Naive thymus-derived CD4-positive, alpha-beta T cell (primary cell): ENCODE measurements at regions not wholly inside any gene's neighbourhood (a gene's known extent, or its start where the extent isn't known, plus 50 kb on each side); places are given as distances from the start of the nearest gene placed in this dataset.

Source experiments
- ATAC-seq: fragments of 150-1000 bp; cut with Tn5 transposase; 2 replicates; pipeline ENCODE4 v1.10.0; 2021; ENCODE audit warnings: mild to moderate bottlenecking, moderate library complexity
- CTCF ChIA-PET: fragments of 350-600 bp; sonication (Branson Sonifier 250); formaldehyde crosslinking; loops from one replicate; lab custom pipeline; 2021; ENCODE audit warnings: antibody characterized with exemption; lab: Charles Lee
- POLR2A ChIA-PET: fragments of 350-600 bp; sonication (Branson Sonifier 250); formaldehyde crosslinking; loops from one replicate; lab custom pipeline; 2021; ENCODE audit warnings: antibody characterized with exemption, inconsistent platforms; lab: Charles Lee
- DNase-seq, 9 donors: peaks; one replicate each; pipeline versions ENCODE4 v3.0.0 to v3.0.0-alpha.2; 2020 to 2022; ENCODE audit warnings: mixed read lengths in 1 of 9
- H3K27ac ChIP-seq: one replicate; pipeline ENCODE4 v1.7.0; 2013; ENCODE audit warnings: mild to moderate bottlenecking, low read depth, low read length, moderate library complexity
- H3K27me3 ChIP-seq, 2 donors: one replicate each; pipeline ENCODE4 v1.7.0; 2013; ENCODE audit warnings: low read length in 2 of 2, mild to moderate bottlenecking in 2 of 2, moderate library complexity in 2 of 2; ENCODE audit not compliant: control insufficient read depth in 2 of 2, insufficient read depth in 2 of 2
- H3K36me3 ChIP-seq, 3 experiments: 1 replicate in 2 of 3; 2 replicates in 1 of 3; pipeline ENCODE4 v1.7.0; 2013; ENCODE audit warnings: low read length in 3 of 3, mild to moderate bottlenecking in 3 of 3, moderate library complexity in 1 of 3; ENCODE audit not compliant: insufficient read depth in 3 of 3, control insufficient read depth in 2 of 3
- H3K4me1 ChIP-seq, 2 donors: one replicate each; pipeline ENCODE4 v1.7.0; 2013; ENCODE audit warnings: low read length in 2 of 2, mild to moderate bottlenecking in 2 of 2, moderate library complexity in 1 of 2; ENCODE audit not compliant: control insufficient read depth in 2 of 2, insufficient read depth in 2 of 2
- H3K4me3 ChIP-seq: 2 replicates; pipeline ENCODE4 v1.7.0; 2013; ENCODE audit warnings: mild to moderate bottlenecking, low read length
- H3K9me3 ChIP-seq, 3 experiments: 1 replicate in 2 of 3; 2 replicates in 1 of 3; pipeline ENCODE4 v1.7.0; 2013; ENCODE audit warnings: low read length in 3 of 3; ENCODE audit not compliant: control insufficient read depth in 2 of 3
- H3K27ac Mint-ChIP-seq, 9 donors: one replicate each; pipeline ENCODE4 v1.8.0; 2020 to 2022; ENCODE audit warnings: mixed read lengths in 9 of 9, mild to moderate bottlenecking in 8 of 9, moderate library complexity in 5 of 9, inconsistent platforms in 2 of 9
- H3K27me3 Mint-ChIP-seq, 5 donors: one replicate each; pipeline ENCODE4 v1.8.0; 2021 to 2022; ENCODE audit warnings: mixed read lengths in 5 of 5, mild to moderate bottlenecking in 1 of 5
- H3K36me3 Mint-ChIP-seq, 5 donors: one replicate each; pipeline ENCODE4 v1.8.0; 2020 to 2022; ENCODE audit warnings: mixed read lengths in 5 of 5, mild to moderate bottlenecking in 3 of 5, inconsistent platforms in 1 of 5
- H3K4me1 Mint-ChIP-seq, 7 donors: one replicate each; pipeline ENCODE4 v1.8.0; 2020 to 2022; ENCODE audit warnings: mixed read lengths in 7 of 7, mild to moderate bottlenecking in 3 of 7, inconsistent platforms in 1 of 7
- H3K4me3 Mint-ChIP-seq, 10 donors: one replicate each; pipeline ENCODE4 v1.8.0; 2020 to 2022; ENCODE audit warnings: mild to moderate bottlenecking in 10 of 10, mixed read lengths in 10 of 10, moderate library complexity in 6 of 10, inconsistent platforms in 2 of 10
- H3K9me3 Mint-ChIP-seq, 11 donors: one replicate each; pipeline ENCODE4 v1.8.0; 2020 to 2022; ENCODE audit warnings: mixed read lengths in 11 of 11, mild to moderate bottlenecking in 4 of 11, inconsistent platforms in 1 of 11, moderate library complexity in 1 of 11
- intact Hi-C, 2 donors: fragments of 100-400 bp; cut with micrococcal nuclease; formaldehyde crosslinking; loops; one replicate each; pipeline ENCODE4 v1.15.1; 2023

DNA sequence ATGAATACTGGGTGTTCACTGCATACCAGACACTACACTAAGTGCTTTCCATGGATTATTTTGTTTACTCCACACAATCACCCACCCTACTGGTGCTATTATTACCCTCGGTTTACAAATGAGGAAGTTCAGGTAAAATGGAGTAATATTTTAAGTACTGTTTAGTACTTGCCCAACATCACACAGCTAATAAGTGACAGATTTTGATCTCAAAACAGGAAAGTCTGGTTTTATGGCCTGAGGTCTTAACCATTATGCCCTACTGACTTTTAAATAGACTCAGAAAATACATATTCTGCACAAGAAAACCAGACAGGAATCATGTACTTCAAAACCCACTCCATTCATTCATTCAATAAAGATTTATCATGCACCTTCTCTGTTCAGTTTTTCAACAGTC, 431.0 kb upstream of the TLE4 start:
- Mint-ChIP-seq H3K4me3 (no peak overlapping the region), H3K9me3 (peaks cover 0 to 4% (median 0%) of the 10 kb centered on the region in 11 donors), H3K27ac (no peak overlapping the region), H3K36me3 (no peaks in the 10 kb centered on the region), H3K27me3 (no peaks in the 10 kb centered on the region), H3K4me1 (no peaks in the 10 kb centered on the region)
- no peak overlapping the region for H3K4me3 ChIP-seq
- H3K36me3 ChIP-seq, result no peaks in the 10 kb centered on the region
- no peak overlapping the region for H3K27ac ChIP-seq
- CTCF ChIA-PET, result no interaction called here
- POLR2A ChIA-PET, result no interaction called here
- intact Hi-C loops, result no loop called here
- DNase-seq, result no peak
- no peaks in the 10 kb centered on the region for H3K27me3 ChIP-seq
- no peaks in the 10 kb centered on the region for H3K4me1 ChIP-seq
- H3K9me3 ChIP-seq, result no peaks in the 10 kb centered on the region
- no peak for ATAC-seq

- H3K9me3 Mint-ChIP-seq, result peaks cover 0 to 8% (median 0%) of the 10 kb centered on the region in 11 donors
- DNase-seq (no peak), ATAC-seq (no peak)
- CTCF ChIA-PET, result no interaction called here
- POLR2A ChIA-PET, result no interaction called here
- no peak overlapping the region for H3K4me3 Mint-ChIP-seq
- no peaks in the 10 kb centered on the region for H3K36me3 ChIP-seq
- H3K4me1 Mint-ChIP-seq, result no peaks in the 10 kb centered on the region
- no peak overlapping the region for H3K27ac ChIP-seq
- no peaks in the 10 kb centered on the region for H3K27me3 ChIP-seq
- intact Hi-C loops, result no loop called here
- peaks cover 0 to 5% (median 3%) of the 10 kb centered on the region in 5 donors for H3K27me3 Mint-ChIP-seq
- no peak overlapping the region for H3K27ac Mint-ChIP-seq
- H3K9me3 ChIP-seq, result no peaks in the 10 kb centered on the region
- H3K4me1 ChIP-seq, result no peaks in the 10 kb centered on the region
- no peaks in the 10 kb centered on the region for H3K36me3 Mint-ChIP-seq
- no peak overlapping the region for H3K4me3 ChIP-seq
Observed at GRCh38 chr9:79143211-79143610, 428.6 kb upstream of the TLE4 start.

- POLR2A ChIA-PET, result no interaction called here
- CTCF ChIA-PET, result no interaction called here
- DNase-seq, result no peak
- H3K27ac Mint-ChIP-seq, result no peak overlapping the region
- peaks cover 0 to 9% (median 3%) of the 10 kb centered on the region in 5 donors for H3K27me3 Mint-ChIP-seq
- H3K27ac ChIP-seq, result no peak overlapping the region
- H3K9me3 Mint-ChIP-seq, result peaks cover 0 to 8% (median 0%) of the 10 kb centered on the region in 11 donors
- no peaks in the 10 kb centered on the region for H3K4me1 Mint-ChIP-seq
- intact Hi-C loops, result no loop called here
- no peaks in the 10 kb centered on the region for H3K36me3 Mint-ChIP-seq
- no peaks in the 10 kb centered on the region for H3K36me3 ChIP-seq
- no peak for ATAC-seq
- H3K9me3 ChIP-seq, result no peaks in the 10 kb centered on the region
- no peaks in the 10 kb centered on the region for H3K4me1 ChIP-seq
- H3K4me3 ChIP-seq, result no peak overlapping the region
- H3K4me3 Mint-ChIP-seq, result no peak overlapping the region
- H3K27me3 ChIP-seq, result no peaks in the 10 kb centered on the region
Observed at GRCh38 chr9:79145442-79145841, 426.3 kb upstream of the TLE4 start.

DNA sequence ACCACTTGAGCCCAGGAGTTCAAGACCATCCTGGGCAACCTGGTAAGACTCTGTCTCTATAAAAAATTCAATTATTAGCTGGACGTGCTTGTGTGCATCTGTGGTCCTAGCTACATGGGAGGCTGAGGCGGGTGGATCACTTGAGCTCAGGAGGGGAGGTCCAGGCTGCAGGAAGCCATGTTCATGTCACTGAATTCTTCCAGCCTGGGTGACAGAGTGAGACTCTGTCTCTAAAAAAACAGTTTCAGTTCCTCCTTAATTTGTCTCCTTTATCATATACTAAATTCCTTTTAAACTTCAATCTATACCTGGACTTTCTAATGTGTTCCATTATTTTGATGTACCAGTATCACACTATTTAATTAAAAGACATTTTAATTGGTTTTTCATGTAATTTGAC, 422.2 kb upstream of the TLE4 start:
- Histone ChIP-seq H3K27me3 (no peaks in the 10 kb centered on the region), H3K36me3 (no peaks in the 10 kb centered on the region), H3K9me3 (no peaks in the 10 kb centered on the region), H3K4me3 (no peak overlapping the region), H3K27ac (no peak overlapping the region), H3K4me1 (no peaks in the 10 kb centered on the region)
- intact Hi-C loops, result no loop called here
- Mint-ChIP-seq H3K9me3 (peaks cover 0 to 12% (median 0%) of the 10 kb centered on the region in 11 donors), H3K27me3 (peaks cover 0 to 14% (median 3%) of the 10 kb centered on the region in 5 donors), H3K4me1 (peaks cover 0 to 4% (median 0%) of the 10 kb centered on the region in 7 donors), H3K36me3 (no peaks in the 10 kb centered on the region), H3K4me3 (no peak overlapping the region), H3K27ac (no peak overlapping the region)
- ChIA-PET CTCF (interaction anchor here (0.6 kb wide), 1 partner anchor 56 kb away, joined by 3 read pairs; no protein-coding TSS in a partner anchor), POLR2A (no interaction called here)
- ATAC-seq (no peak), DNase-seq (no peak)

GRCh38 chr9:79151791-79152190, 420.0 kb upstream of the TLE4 start:
- Mint-ChIP-seq H3K4me1 (peaks cover 0 to 4% (median 0%) of the 10 kb centered on the region in 7 donors), H3K9me3 (peaks cover 0 to 10% (median 0%) of the 10 kb centered on the region in 11 donors), H3K36me3 (no peaks in the 10 kb centered on the region), H3K27ac (no peak overlapping the region), H3K4me3 (no peak overlapping the region), H3K27me3 (peaks cover 0 to 14% (median 6%) of the 10 kb centered on the region in 5 donors)
- CTCF ChIA-PET, result no interaction called here
- no peaks in the 10 kb centered on the region for H3K36me3 ChIP-seq
- intact Hi-C loops, result no loop called here
- no peaks in the 10 kb centered on the region for H3K27me3 ChIP-seq
- no peaks in the 10 kb centered on the region for H3K4me1 ChIP-seq
- DNase-seq (no peak), ATAC-seq (no peak)
- H3K4me3 ChIP-seq, result no peak overlapping the region
- H3K9me3 ChIP-seq, result no peaks in the 10 kb centered on the region
- no peak overlapping the region for H3K27ac ChIP-seq
- POLR2A ChIA-PET, result no interaction called here

- POLR2A ChIA-PET, result no interaction called here
- no peak overlapping the region for H3K4me3 Mint-ChIP-seq
- H3K36me3 Mint-ChIP-seq, result no peaks in the 10 kb centered on the region
- peaks cover 0 to 14% (median 6%) of the 10 kb centered on the region in 5 donors for H3K27me3 Mint-ChIP-seq
- intact Hi-C loops, result no loop called here
- no peak overlapping the region for H3K27ac Mint-ChIP-seq
- H3K36me3 ChIP-seq, result no peaks in the 10 kb centered on the region
- no peaks in the 10 kb centered on the region for H3K4me1 ChIP-seq
- no peaks in the 10 kb centered on the region for H3K27me3 ChIP-seq
- CTCF ChIA-PET, result no interaction called here
- no peak for ATAC-seq
- DNase-seq, result no peak
- H3K9me3 ChIP-seq, result no peaks in the 10 kb centered on the region
- no peak overlapping the region for H3K27ac ChIP-seq
- peaks cover 0 to 9% (median 0%) of the 10 kb centered on the region in 11 donors for H3K9me3 Mint-ChIP-seq
- H3K4me1 Mint-ChIP-seq, result peaks cover 0 to 4% (median 0%) of the 10 kb centered on the region in 7 donors
- H3K4me3 ChIP-seq, result no peak overlapping the region
Observed at GRCh38 chr9:79152306-79152705, 419.5 kb upstream of the TLE4 start.

DNA sequence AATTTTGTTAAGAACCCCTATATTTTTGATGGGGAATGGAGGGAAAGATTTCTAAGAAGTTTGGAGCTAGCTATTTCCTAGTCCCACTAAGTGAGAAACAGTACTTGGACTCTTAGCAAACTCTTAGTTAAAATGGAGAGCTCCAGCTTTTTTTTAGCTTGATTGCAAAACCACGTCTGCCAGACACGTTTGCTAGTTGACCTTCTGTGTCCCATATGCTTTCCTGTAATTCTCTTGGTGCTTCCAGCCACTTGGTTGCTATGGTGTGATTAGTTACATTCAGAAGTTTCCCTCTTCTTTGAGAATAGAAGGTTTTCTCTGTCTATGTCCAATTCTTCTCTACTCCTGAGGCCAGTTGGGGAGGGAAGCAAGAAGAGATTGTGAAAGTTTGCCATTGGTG, 417.0 kb upstream of the TLE4 start:
- Histone ChIP-seq H3K4me1 (no peaks in the 10 kb centered on the region), H3K9me3 (no peaks in the 10 kb centered on the region), H3K4me3 (no peak overlapping the region), H3K27ac (no peak overlapping the region), H3K27me3 (no peaks in the 10 kb centered on the region), H3K36me3 (no peaks in the 10 kb centered on the region)
- ATAC-seq (no peak), DNase-seq (no peak)
- Mint-ChIP-seq H3K9me3 (peaks cover 0 to 4% (median 0%) of the 10 kb centered on the region in 11 donors), H3K36me3 (no peaks in the 10 kb centered on the region), H3K27ac (no peak overlapping the region), H3K27me3 (peaks cover 0 to 7% (median 5%) of the 10 kb centered on the region in 5 donors), H3K4me1 (peaks cover 0 to 4% (median 0%) of the 10 kb centered on the region in 7 donors), H3K4me3 (no peak overlapping the region)
- POLR2A ChIA-PET, result no interaction called here
- intact Hi-C loops, result no loop called here
- CTCF ChIA-PET, result no interaction called here
